ENCODE measurements at regions not wholly inside any gene's neighbourhood (a gene's known extent, or its start where the extent isn't known, plus 50 kb on each side); places are given as distances from the start of the nearest gene placed in this dataset.

DNA sequence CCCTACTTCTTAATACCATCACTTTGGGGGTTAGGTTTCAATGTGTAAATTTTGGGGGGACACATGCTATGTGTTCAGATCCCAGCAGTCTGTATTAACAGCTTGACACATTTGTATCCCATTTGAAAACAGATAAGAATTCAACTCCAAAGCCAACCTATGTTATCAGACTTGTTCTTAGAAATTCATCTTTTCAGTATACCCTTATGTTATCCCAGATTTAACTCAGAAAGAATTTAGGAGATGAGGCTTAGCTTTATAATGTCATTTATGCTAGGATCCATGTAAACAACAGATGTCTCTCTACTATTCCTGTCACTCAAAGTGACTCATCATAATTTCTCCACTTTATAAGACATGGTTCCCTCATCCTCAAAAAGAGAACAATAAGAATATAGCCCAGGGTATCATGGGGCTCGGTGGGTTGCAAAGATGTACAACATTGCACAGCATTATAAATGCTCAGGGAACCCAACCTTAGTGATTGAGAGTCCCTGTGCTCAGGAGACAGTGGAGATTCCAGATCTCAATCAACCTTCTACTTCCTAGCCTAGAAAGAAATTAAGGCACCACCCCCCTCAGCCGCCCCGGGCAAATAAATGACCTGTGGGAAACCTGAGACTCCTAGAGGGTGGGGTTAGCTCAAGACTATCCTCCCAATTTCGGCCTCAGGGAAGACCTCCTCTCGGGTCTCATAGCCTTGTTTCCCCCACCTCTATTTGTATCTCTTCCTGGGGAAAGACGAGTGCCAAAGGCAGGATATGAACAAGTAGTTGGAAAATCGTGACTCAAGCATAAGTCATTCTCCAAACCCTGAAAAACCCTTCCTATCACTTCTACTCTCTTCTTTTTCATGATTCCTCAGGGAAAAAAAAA lies 265.1 kb upstream of the CAMK1G start:
- FAIRE-seq (no peak), DNase-seq (no peak)
- H3K27ac ChIP-seq (ENCODE audit: low read depth in 2 of 2, low read length in 2 of 2) = no peak overlapping the region
- H3K9ac ChIP-seq (ENCODE audit: low read length in 3 of 3) = no peak overlapping the region
- TF ChIP-seq, protein P1, sequence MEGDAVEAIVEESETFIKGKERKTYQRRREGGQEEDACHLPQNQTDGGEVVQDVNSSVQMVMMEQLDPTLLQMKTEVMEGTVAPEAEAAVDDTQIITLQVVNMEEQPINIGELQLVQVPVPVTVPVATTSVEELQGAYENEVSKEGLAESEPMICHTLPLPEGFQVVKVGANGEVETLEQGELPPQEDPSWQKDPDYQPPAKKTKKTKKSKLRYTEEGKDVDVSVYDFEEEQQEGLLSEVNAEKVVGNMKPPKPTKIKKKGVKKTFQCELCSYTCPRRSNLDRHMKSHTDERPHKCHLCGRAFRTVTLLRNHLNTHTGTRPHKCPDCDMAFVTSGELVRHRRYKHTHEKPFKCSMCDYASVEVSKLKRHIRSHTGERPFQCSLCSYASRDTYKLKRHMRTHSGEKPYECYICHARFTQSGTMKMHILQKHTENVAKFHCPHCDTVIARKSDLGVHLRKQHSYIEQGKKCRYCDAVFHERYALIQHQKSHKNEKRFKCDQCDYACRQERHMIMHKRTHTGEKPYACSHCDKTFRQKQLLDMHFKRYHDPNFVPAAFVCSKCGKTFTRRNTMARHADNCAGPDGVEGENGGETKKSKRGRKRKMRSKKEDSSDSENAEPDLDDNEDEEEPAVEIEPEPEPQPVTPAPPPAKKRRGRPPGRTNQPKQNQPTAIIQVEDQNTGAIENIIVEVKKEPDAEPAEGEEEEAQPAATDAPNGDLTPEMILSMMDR (IDR thresholded peaks at IDR 0.05; ENCODE audit: borderline replicate concordance, extremely low read depth, insufficient read depth) = no peak
- no peaks in the 10 kb centered on the region for H3K36me3 ChIP-seq (ENCODE audit: control insufficient read depth in 2 of 3, insufficient read depth in 3 of 3, low read length in 3 of 3)
- H3K27me3 ChIP-seq (ENCODE audit: control insufficient read depth, insufficient read depth, low read length) = no peaks in the 10 kb centered on the region
- intact Hi-C loops (cut with DNase I) = no loop called here
- no peaks in the 10 kb centered on the region for H3K4me1 ChIP-seq (ENCODE audit: control insufficient read depth in 2 of 3, insufficient read depth in 2 of 3, low read depth in 1 of 3, low read length in 3 of 3)
- H3K9me3 ChIP-seq (ENCODE audit: control insufficient read depth in 2 of 3, insufficient read depth in 1 of 3, low read length in 3 of 3) = no peaks in the 10 kb centered on the region
- H3K4me3 ChIP-seq (ENCODE audit: low read length in 3 of 3) = no peak overlapping the region

DNA sequence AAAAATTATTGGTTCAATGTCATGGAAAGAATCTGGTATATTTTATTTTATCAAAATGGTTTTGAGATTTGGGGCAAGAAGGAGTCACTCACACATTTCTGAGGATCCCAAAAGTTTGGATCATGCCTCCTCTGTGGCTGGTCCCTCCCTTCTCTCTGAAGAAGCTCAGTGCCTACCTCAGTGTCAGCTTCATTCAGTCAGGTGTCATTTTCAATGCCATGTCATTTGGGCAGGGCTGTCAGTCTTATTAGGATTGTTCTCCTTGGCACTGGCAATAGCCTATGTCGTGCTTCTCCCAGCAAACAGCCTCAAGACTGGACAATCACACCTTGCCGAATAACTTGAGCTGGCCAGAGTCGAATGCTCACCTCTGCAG lies 264.5 kb upstream of the CAMK1G start:
- no peak for FAIRE-seq
- Histone ChIP-seq H3K27me3 (ENCODE audit: control insufficient read depth, insufficient read depth, low read length) (no peaks in the 10 kb centered on the region), H3K4me3 (ENCODE audit: low read length in 3 of 3) (no peak overlapping the region)

DNA sequence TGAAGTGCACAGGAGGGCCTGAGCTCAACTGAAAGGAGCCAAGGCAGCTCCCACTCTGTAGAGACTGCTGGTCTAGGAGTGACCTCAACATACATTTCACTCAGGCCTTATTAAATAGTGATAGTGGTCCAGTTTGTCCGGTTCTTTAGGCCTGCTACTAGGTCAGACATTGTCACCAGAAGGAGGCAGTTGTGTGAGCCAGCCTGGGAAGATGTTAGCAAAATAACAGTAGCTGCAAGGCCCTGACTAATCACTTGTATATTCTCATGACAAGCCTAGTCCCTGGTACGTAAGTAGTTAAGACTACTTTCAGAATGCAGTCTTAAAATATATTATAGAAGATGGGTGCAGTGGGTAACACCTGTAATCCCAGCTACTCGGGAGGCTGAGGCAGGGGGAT lies 264.0 kb upstream of the CAMK1G start:
- TF ChIP-seq, protein P1 (IDR thresholded peaks at IDR 0.05; ENCODE audit: borderline replicate concordance, extremely low read depth, insufficient read depth) = no peak
- no peaks in the 10 kb centered on the region for H3K4me1 ChIP-seq (ENCODE audit: control insufficient read depth in 2 of 3, insufficient read depth in 2 of 3, low read depth in 1 of 3, low read length in 3 of 3)
- no peak for FAIRE-seq

More for the DNA sequence above, 264.5 kb upstream of the CAMK1G start:
- TF ChIP-seq, protein P1 (IDR thresholded peaks at IDR 0.05; ENCODE audit: borderline replicate concordance, extremely low read depth, insufficient read depth) = no peak
- Histone ChIP-seq H3K9me3 (ENCODE audit: control insufficient read depth in 2 of 3, insufficient read depth in 1 of 3, low read length in 3 of 3) (no peaks in the 10 kb centered on the region), H3K9ac (ENCODE audit: low read length in 3 of 3) (no peak overlapping the region), H3K36me3 (ENCODE audit: control insufficient read depth in 2 of 3, insufficient read depth in 3 of 3, low read length in 3 of 3) (no peaks in the 10 kb centered on the region), H3K27ac (ENCODE audit: low read depth in 2 of 2, low read length in 2 of 2) (no peak overlapping the region), H3K4me1 (ENCODE audit: control insufficient read depth in 2 of 3, insufficient read depth in 2 of 3, low read depth in 1 of 3, low read length in 3 of 3) (no peaks in the 10 kb centered on the region)
- no peak for DNase-seq
- intact Hi-C loops (cut with DNase I) = no loop called here

More for the DNA sequence above, 264.0 kb upstream of the CAMK1G start:
- intact Hi-C loops (cut with DNase I) = no loop called here
- Histone ChIP-seq H3K27me3 (ENCODE audit: control insufficient read depth, insufficient read depth, low read length) (no peaks in the 10 kb centered on the region), H3K36me3 (ENCODE audit: control insufficient read depth in 2 of 3, insufficient read depth in 3 of 3, low read length in 3 of 3) (no peaks in the 10 kb centered on the region), H3K27ac (ENCODE audit: low read depth in 2 of 2, low read length in 2 of 2) (no peak overlapping the region), H3K9me3 (ENCODE audit: control insufficient read depth in 2 of 3, insufficient read depth in 1 of 3, low read length in 3 of 3) (no peaks in the 10 kb centered on the region), H3K9ac (ENCODE audit: low read length in 3 of 3) (no peak overlapping the region), H3K4me3 (ENCODE audit: low read length in 3 of 3) (no peak overlapping the region)
- no peak for DNase-seq
